IMR-90 (cell line): ENCODE measurements at regions not wholly inside any gene's neighbourhood (a gene's known extent, or its start where the extent isn't known, plus 50 kb on each side); places are given as distances from the start of the nearest gene placed in this dataset.

Experiments
- ATAC-seq: fragments of 200-7000 bp; cut with Tn5 transposase; 2 replicates; pipeline ENCODE4 v1.9.1; 2020; ENCODE audit warnings: low read depth, mild to moderate bottlenecking, moderate library complexity
- BruUV-seq: library from RNA; stranded (reverse); fragments of 400-500 nt; replicated peaks from 2 replicates; lab custom pipeline; 2021; lab: Mats Ljungman, UMichigan
- CTCF ChIA-PET: fragments of 300-600 bp; formaldehyde crosslinking; extraction: SDS; loops from one replicate; lab custom pipeline; 2021; ENCODE audit warnings: antibody characterized with exemption; lab: Yijun Ruan, JAX
- POLR2A ChIA-PET: fragments of 300-600 bp; sonication (Branson Sonifier 250); formaldehyde crosslinking; loops from one replicate; lab custom pipeline; 2022; ENCODE audit warnings: antibody characterized with exemption; ENCODE audit not compliant: unreplicated experiment; lab: Charles Lee
- DNase-seq: peaks from one replicate; pipeline ENCODE4 v3.0.0; 2013
- H2AFZ ChIP-seq: replicated peaks from 2 replicates; pipeline ENCODE3; 2013; ENCODE audit warnings: low read length, mild to moderate bottlenecking; ENCODE audit not compliant: poor library complexity
- H2AK5ac ChIP-seq: 2 replicates; pipeline ENCODE4 v1.6.1; 2013; ENCODE audit warnings: low read depth, low read length, inconsistent platforms
- H2AK9ac ChIP-seq: replicated peaks from 2 replicates; pipeline ENCODE3; 2013; ENCODE audit warnings: mild to moderate bottlenecking, low read depth, low read length, moderate library complexity; ENCODE audit not compliant: poor library complexity
- H2BK120ac ChIP-seq: 2 replicates; pipeline ENCODE4 v1.6.1; 2013; ENCODE audit warnings: low read depth, low read length, inconsistent platforms
- H2BK15ac ChIP-seq: 3 replicates; pipeline ENCODE4 v1.6.1; 2013; ENCODE audit warnings: low read depth, low read length, inconsistent platforms
- H2BK20ac ChIP-seq: 2 replicates; pipeline ENCODE4 v1.6.1; 2013; ENCODE audit warnings: low read depth, mild to moderate bottlenecking, inconsistent platforms, low read length, moderate library complexity
- H2BK5ac ChIP-seq: 2 replicates; pipeline ENCODE4 v1.6.1; 2013; ENCODE audit warnings: mild to moderate bottlenecking, low read depth, low read length, inconsistent platforms; ENCODE audit not compliant: poor library complexity, severe bottlenecking
- H3K14ac ChIP-seq: replicated peaks from 2 replicates; pipeline ENCODE4 v1.6.1; 2013; ENCODE audit warnings: low read depth, low read length, inconsistent platforms
- H3K18ac ChIP-seq: 2 replicates; pipeline ENCODE4 v1.6.1; 2013; ENCODE audit warnings: low read depth, low read length, control low read depth
- H3K23ac ChIP-seq: 2 replicates; pipeline ENCODE4 v1.6.1; 2013; ENCODE audit warnings: low read depth, low read length, inconsistent platforms
- H3K27ac ChIP-seq: 2 replicates; pipeline ENCODE4 v1.5.1; 2013; ENCODE audit warnings: mild to moderate bottlenecking, control low read depth, low read length; ENCODE audit not compliant: insufficient read depth
- H3K27me3 ChIP-seq: 2 replicates; pipeline ENCODE4 v1.6.1; 2013; ENCODE audit warnings: low read length; ENCODE audit not compliant: control insufficient read depth, insufficient read depth
- H3K36me3 ChIP-seq: 2 replicates; pipeline ENCODE4 v1.6.1; 2013; ENCODE audit warnings: low read length, mixed read lengths; ENCODE audit not compliant: control insufficient read depth, insufficient read depth
- H3K4ac ChIP-seq: 2 replicates; pipeline ENCODE4 v1.6.1; 2013; ENCODE audit warnings: low read depth, low read length, inconsistent platforms
- H3K4me1 ChIP-seq: 2 replicates; pipeline ENCODE4 v1.6.1; 2013; ENCODE audit warnings: low read length, mixed read lengths; ENCODE audit not compliant: control insufficient read depth, insufficient read depth
- H3K4me2 ChIP-seq: 2 replicates; pipeline ENCODE4 v1.6.1; 2013; ENCODE audit warnings: low read depth, mild to moderate bottlenecking, control low read depth, low read length, moderate library complexity
- H3K4me3 ChIP-seq: 2 replicates; pipeline ENCODE4 v1.5.1; 2013; ENCODE audit warnings: low read depth, mild to moderate bottlenecking, control low read depth, low read length, moderate library complexity; ENCODE audit not compliant: insufficient read depth
- H3K56ac ChIP-seq: 2 replicates; pipeline ENCODE4 v1.6.1; 2013; ENCODE audit warnings: low read length, inconsistent platforms; ENCODE audit not compliant: insufficient read depth; ENCODE audit errors: extremely low read depth
- H3K79me1 ChIP-seq, 2 experiments: 2 replicates each; pipeline ENCODE4 v1.6.1; 2013; ENCODE audit warnings: low read length in 2 of 2, inconsistent platforms in 1 of 2, low read depth in 1 of 2
- H3K9ac ChIP-seq: 2 replicates; pipeline ENCODE4 v1.6.1; 2013; ENCODE audit warnings: low read depth, low read length, control low read depth
- H3K9me1 ChIP-seq: 2 replicates; pipeline ENCODE4 v1.6.1; 2013; ENCODE audit warnings: low read length, inconsistent platforms; ENCODE audit not compliant: insufficient read depth
- H3K9me3 ChIP-seq: 2 replicates; pipeline ENCODE4 v1.6.1; 2013; ENCODE audit warnings: low read length; ENCODE audit not compliant: control insufficient read depth, insufficient read depth
- H4K20me1 ChIP-seq: 2 replicates; pipeline ENCODE4 v1.6.1; 2013; ENCODE audit warnings: low read length, inconsistent platforms; ENCODE audit not compliant: insufficient read depth
- H4K5ac ChIP-seq: 2 replicates; pipeline ENCODE4 v1.6.1; 2013; ENCODE audit warnings: mild to moderate bottlenecking, low read depth, low read length, control low read depth
- H4K8ac ChIP-seq, 2 experiments: 2 replicates each; pipeline ENCODE4 v1.6.1; 2013; ENCODE audit warnings: low read depth in 2 of 2, low read length in 2 of 2, control low read depth in 1 of 2, inconsistent platforms in 1 of 2
- H4K91ac ChIP-seq: 2 replicates; pipeline ENCODE4 v1.6.1; 2013; ENCODE audit warnings: low read depth, low read length, inconsistent platforms; ENCODE audit not compliant: insufficient read depth
- BHLHE40 ChIP-seq: fragments of 150-350 bp; IDR thresholded peaks from 2 replicates; pipeline ENCODE4 v1.6.1; 2016; ENCODE audit warnings: mild to moderate bottlenecking, low read depth, low read length
- CEBPB ChIP-seq: IDR thresholded peaks from 2 replicates; pipeline ENCODE4 v1.6.1; 2012; ENCODE audit warnings: low read depth, low read length, improper control_type of control experiment
- CHD1 ChIP-seq: IDR thresholded peaks from 2 replicates; pipeline ENCODE4 v1.6.1; 2012; ENCODE audit warnings: low read depth, low read length, improper control_type of control experiment
- FOS ChIP-seq: fragments of 150-350 bp; IDR thresholded peaks from 2 replicates; pipeline ENCODE4 v1.6.1; 2016; ENCODE audit warnings: low read depth, low read length
- MAFK ChIP-seq: IDR thresholded peaks from 2 replicates; pipeline ENCODE4 v1.6.1; 2012; ENCODE audit warnings: low read depth, low read length, improper control_type of control experiment
- MAZ ChIP-seq: IDR thresholded peaks from 2 replicates; pipeline ENCODE4 v1.6.1; 2012; ENCODE audit warnings: low read depth, mild to moderate bottlenecking, low read length, improper control_type of control experiment, moderate library complexity, borderline replicate concordance
- MXI1 ChIP-seq: IDR thresholded peaks from 2 replicates; pipeline ENCODE4 v1.6.1; 2012; ENCODE audit warnings: low read depth, mild to moderate bottlenecking, low read length, moderate library complexity, borderline replicate concordance
- NFE2L2 ChIP-seq: fragments of 150-350 bp; IDR thresholded peaks from 2 replicates; pipeline ENCODE4 v1.6.1; 2016; ENCODE audit warnings: low read depth, mild to moderate bottlenecking, low read length
- POLR2A ChIP-seq: IDR thresholded peaks from 2 replicates; pipeline ENCODE4 v1.6.1; 2012; ENCODE audit warnings: mild to moderate bottlenecking, low read depth, low read length
- RAD21 ChIP-seq: IDR thresholded peaks from 2 replicates; pipeline ENCODE4 v1.6.1; 2012; ENCODE audit warnings: low read length, improper control_type of control experiment
- RCOR1 ChIP-seq: IDR thresholded peaks from 2 replicates; pipeline ENCODE4 v1.6.1; 2012; ENCODE audit warnings: mild to moderate bottlenecking, low read length, improper control_type of control experiment; ENCODE audit not compliant: insufficient replicate concordance
- RFX5 ChIP-seq: IDR thresholded peaks from 2 replicates; pipeline ENCODE4 v1.8.0; 2012; ENCODE audit warnings: low read depth, mild to moderate bottlenecking, low read length, moderate library complexity
- SMC3 ChIP-seq: fragments of 150-350 bp; IDR thresholded peaks from 2 replicates; pipeline ENCODE4 v1.6.1; 2016; ENCODE audit warnings: low read depth, mild to moderate bottlenecking, antibody characterized with exemption, low read length, moderate library complexity
- USF2 ChIP-seq: fragments of 150-350 bp; IDR thresholded peaks from 2 replicates; pipeline ENCODE4 v1.6.1; 2017; ENCODE audit warnings: mild to moderate bottlenecking, antibody characterized with exemption, low read length, low read depth
- WGBS, 2 experiments: methylation state at CpG; one replicate each; pipeline versions ENCODE4 v1.1.5 to v1.1.7; 2013; ENCODE audit warnings: missing lambda C conversion rate in 2 of 2; ENCODE audit not compliant: insufficient read length in 1 of 2; ENCODE audit errors: extremely low coverage in 2 of 2; 5-methylcytosine and 5-hydroxymethylcytosine counted together
- dilution Hi-C: fragments of 300-500 bp; cut with HindIII; formaldehyde crosslinking; loops from one replicate; pipeline ENCODE4 v1.14.3; 2018; ENCODE audit warnings: low sequenced_read_pairs; ENCODE audit not compliant: unreplicated experiment
- in situ Hi-C: fragments of 300-500 bp; cut with MboI; formaldehyde crosslinking; loops from 3 replicates; pipeline ENCODE4 v1.14.3; 2019; ENCODE audit warnings: low sequenced_read_pairs, inconsistent platforms, mixed read lengths
- intact Hi-C: fragments of 100-400 bp; cut with micrococcal nuclease; formaldehyde crosslinking; loops from 2 replicates; pipeline ENCODE4 v1.10.0; 2022
- TF ChIP-seq, protein P1 (sequence below): conservative IDR thresholded peaks from 2 replicates; pipeline ENCODE4 v1.5.1; 2012; ENCODE audit warnings: mild to moderate bottlenecking, low read depth, low read length, improper control_type of control experiment
- TF ChIP-seq, protein P2 (sequence below): fragments of 150-350 bp; IDR thresholded peaks from 2 replicates; pipeline ENCODE4 v1.6.1; 2016; ENCODE audit warnings: low read depth, mild to moderate bottlenecking, low read length, moderate library complexity, borderline replicate concordance

GRCh38 chr2:203646266-203646864 is 60.1 kb upstream of the CD28 start:
- ATAC-seq (no peak), DNase-seq (no peak)
- Histone ChIP-seq H4K91ac (no peak overlapping the region), H3K4ac (no peak overlapping the region; the same call in 1 of the 2 replicates), H3K79me1 (no peaks in the 10 kb centered on the region), H3K4me3 (no peak overlapping the region), H3K23ac (no peak overlapping the region), H3K4me2 (no peak overlapping the region), H3K14ac (no peak overlapping the region), H3K4me1 (peaks cover 7% of the 10 kb centered on the region), H3K9me3 (no peaks in the 10 kb centered on the region), H4K5ac (no peak overlapping the region), H2AK5ac (no peak overlapping the region), H4K8ac (no peak overlapping the region), H3K27me3 (no peaks in the 10 kb centered on the region), H3K9me1 (no peaks in the 10 kb centered on the region), H3K27ac (no peak overlapping the region), H2AK9ac (no peak overlapping the region), H3K36me3 (no peaks in the 10 kb centered on the region), H2BK15ac (no peak overlapping the region), H3K56ac (no peak overlapping the region), H2BK120ac (no peak overlapping the region), H3K9ac (no peak overlapping the region), H2AFZ (peak overlapping the region; percentile 8), H2BK20ac (no peak overlapping the region), H2BK5ac (no peak overlapping the region), H4K20me1 (no peaks in the 10 kb centered on the region), H3K18ac (no peak overlapping the region)
- intact Hi-C loops (no loop called here), dilution Hi-C loops (no loop called here), in situ Hi-C loops (no loop called here)
- BruUV-seq, result no TSS peak
- POLR2A ChIA-PET, result no interaction called here
- WGBS, 2 experiments, result 59% methylated on average over 3 of the region's 10 CpGs; no CpG with 5 or more reads in 1 of the 2 experiments
- CTCF ChIA-PET, result no interaction called here
- TF ChIP-seq MAZ (no peak), BHLHE40 (no peak), SMC3 (no peak), USF2 (no peak), POLR2A (no peak), CEBPB (no peak), FOS (no peak), MAFK (no peak), NFE2L2 (no peak), MXI1 (no peak), CHD1 (no peak), RCOR1 (no peak), RFX5 (no peak), RAD21 (no peak)
- TF ChIP-seq, protein P1, sequence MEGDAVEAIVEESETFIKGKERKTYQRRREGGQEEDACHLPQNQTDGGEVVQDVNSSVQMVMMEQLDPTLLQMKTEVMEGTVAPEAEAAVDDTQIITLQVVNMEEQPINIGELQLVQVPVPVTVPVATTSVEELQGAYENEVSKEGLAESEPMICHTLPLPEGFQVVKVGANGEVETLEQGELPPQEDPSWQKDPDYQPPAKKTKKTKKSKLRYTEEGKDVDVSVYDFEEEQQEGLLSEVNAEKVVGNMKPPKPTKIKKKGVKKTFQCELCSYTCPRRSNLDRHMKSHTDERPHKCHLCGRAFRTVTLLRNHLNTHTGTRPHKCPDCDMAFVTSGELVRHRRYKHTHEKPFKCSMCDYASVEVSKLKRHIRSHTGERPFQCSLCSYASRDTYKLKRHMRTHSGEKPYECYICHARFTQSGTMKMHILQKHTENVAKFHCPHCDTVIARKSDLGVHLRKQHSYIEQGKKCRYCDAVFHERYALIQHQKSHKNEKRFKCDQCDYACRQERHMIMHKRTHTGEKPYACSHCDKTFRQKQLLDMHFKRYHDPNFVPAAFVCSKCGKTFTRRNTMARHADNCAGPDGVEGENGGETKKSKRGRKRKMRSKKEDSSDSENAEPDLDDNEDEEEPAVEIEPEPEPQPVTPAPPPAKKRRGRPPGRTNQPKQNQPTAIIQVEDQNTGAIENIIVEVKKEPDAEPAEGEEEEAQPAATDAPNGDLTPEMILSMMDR, result no peak
- TF ChIP-seq, protein P2, sequence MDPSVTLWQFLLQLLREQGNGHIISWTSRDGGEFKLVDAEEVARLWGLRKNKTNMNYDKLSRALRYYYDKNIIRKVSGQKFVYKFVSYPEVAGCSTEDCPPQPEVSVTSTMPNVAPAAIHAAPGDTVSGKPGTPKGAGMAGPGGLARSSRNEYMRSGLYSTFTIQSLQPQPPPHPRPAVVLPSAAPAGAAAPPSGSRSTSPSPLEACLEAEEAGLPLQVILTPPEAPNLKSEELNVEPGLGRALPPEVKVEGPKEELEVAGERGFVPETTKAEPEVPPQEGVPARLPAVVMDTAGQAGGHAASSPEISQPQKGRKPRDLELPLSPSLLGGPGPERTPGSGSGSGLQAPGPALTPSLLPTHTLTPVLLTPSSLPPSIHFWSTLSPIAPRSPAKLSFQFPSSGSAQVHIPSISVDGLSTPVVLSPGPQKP, result no peak
